ENCODE measurements at regions not wholly inside any gene's neighbourhood (a gene's known extent, or its start where the extent isn't known, plus 50 kb on each side); places are given as distances from the start of the nearest gene placed in this dataset.
A peak's percentile ranks its signal among the peaks of the same experiment; 100 is the strongest.

DNA sequence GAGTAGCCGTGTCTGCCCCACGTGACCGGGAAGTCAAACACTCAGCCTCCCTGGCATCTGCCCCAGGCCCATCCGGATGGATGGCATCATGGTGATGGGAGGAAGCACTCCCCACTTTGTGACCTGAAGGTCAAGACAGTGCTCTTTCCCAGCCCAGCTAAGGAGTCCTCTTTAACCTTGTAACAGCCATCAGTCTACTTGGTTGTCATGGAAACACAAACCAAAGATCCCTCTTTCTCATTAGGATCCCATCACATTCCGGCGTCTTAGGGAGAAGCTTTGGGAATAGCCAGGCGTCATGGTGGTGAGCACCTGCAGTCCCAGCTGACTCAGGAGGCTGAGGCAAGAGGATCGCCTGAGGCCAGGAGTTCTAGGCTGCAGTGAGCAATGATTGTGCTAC lies 90.9 kb upstream of the FOXC1 start:
- TF ChIP-seq POLR2A (IDR thresholded peaks at IDR 0.05), result no peak
- TF ChIP-seq, protein P1, sequence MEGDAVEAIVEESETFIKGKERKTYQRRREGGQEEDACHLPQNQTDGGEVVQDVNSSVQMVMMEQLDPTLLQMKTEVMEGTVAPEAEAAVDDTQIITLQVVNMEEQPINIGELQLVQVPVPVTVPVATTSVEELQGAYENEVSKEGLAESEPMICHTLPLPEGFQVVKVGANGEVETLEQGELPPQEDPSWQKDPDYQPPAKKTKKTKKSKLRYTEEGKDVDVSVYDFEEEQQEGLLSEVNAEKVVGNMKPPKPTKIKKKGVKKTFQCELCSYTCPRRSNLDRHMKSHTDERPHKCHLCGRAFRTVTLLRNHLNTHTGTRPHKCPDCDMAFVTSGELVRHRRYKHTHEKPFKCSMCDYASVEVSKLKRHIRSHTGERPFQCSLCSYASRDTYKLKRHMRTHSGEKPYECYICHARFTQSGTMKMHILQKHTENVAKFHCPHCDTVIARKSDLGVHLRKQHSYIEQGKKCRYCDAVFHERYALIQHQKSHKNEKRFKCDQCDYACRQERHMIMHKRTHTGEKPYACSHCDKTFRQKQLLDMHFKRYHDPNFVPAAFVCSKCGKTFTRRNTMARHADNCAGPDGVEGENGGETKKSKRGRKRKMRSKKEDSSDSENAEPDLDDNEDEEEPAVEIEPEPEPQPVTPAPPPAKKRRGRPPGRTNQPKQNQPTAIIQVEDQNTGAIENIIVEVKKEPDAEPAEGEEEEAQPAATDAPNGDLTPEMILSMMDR (IDR thresholded peaks at IDR 0.05), result no peak
- Histone ChIP-seq H3K36me3 (no peaks in the 10 kb centered on the region), H3K27ac (no peak overlapping the region), H3K4me3 (no peak overlapping the region), H3K4me1 (no peaks in the 10 kb centered on the region), H3K27me3 (no peaks in the 10 kb centered on the region), H3K9me3 (no peaks in the 10 kb centered on the region)
- ATAC-seq (no peak), DNase-seq (no peak)
- WGBS (ENCODE audit: insufficient coverage, low coverage, low lambda C conversion rate, missing lambda C conversion rate), result no CpG with 5 or more reads among the region's 8 CpGs
- intact Hi-C loops (cut with DNase I), result no loop called here

DNA sequence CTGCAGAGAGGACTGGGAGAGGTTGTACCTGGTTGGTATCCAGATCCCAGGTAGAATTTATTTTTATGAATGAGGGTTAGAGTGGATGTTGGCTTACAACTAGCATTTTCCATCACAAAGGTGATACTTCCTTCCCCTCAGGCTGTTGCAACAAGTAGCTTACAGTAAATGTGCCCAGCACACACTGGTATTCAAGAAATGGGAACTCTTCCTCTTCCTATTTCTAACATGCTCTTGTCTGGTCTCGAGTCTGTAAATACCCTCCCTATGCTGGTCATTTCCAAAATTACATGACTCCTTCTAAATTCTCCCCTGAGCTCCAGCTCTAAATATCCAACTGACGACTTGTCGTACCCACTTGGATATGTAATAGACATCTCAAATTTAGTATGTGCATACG lies 90.1 kb upstream of the FOXC1 start:
- H3K27me3 ChIP-seq, result no peaks in the 10 kb centered on the region
- H3K36me3 ChIP-seq, result no peaks in the 10 kb centered on the region
- ATAC-seq (no peak), DNase-seq (no peak)
- no peaks in the 10 kb centered on the region for H3K9me3 ChIP-seq
- TF ChIP-seq, protein P1 (IDR thresholded peaks at IDR 0.05), result no peak
- TF ChIP-seq POLR2A (IDR thresholded peaks at IDR 0.05), result no peak
- no peak overlapping the region for H3K27ac ChIP-seq
- WGBS (ENCODE audit: insufficient coverage, low coverage, low lambda C conversion rate, missing lambda C conversion rate), result 71% methylated on average over 3 of the region's 4 CpGs
- H3K4me1 ChIP-seq, result no peaks in the 10 kb centered on the region
- intact Hi-C loops (cut with DNase I), result no loop called here
- no peak overlapping the region for H3K4me3 ChIP-seq

- 54% methylated on average over 6 of the region's 7 CpGs for WGBS (ENCODE audit: insufficient coverage, low coverage, low lambda C conversion rate, missing lambda C conversion rate)
- H3K4me3 ChIP-seq, result no peak overlapping the region
- no peaks in the 10 kb centered on the region for H3K36me3 ChIP-seq
- intact Hi-C loops (cut with DNase I), result no loop called here
- no peaks in the 10 kb centered on the region for H3K4me1 ChIP-seq
- no peaks in the 10 kb centered on the region for H3K9me3 ChIP-seq
- TF ChIP-seq, protein P1 (IDR thresholded peaks at IDR 0.05), result no peak
- no peak for TF ChIP-seq POLR2A (IDR thresholded peaks at IDR 0.05)
- no peak for ATAC-seq
- H3K27me3 ChIP-seq, result no peaks in the 10 kb centered on the region
- no peak overlapping the region for H3K27ac ChIP-seq
- DNase-seq, result no peak
These were observed 86.9 kb upstream of the FOXC1 start for GRCh38 chr6:1522779-1523178.

- intact Hi-C loops (cut with DNase I), result no loop called here
- ATAC-seq (peak; percentile 77 to 92 (median 88)), DNase-seq (peak; percentile 55 to 78 (median 72))
- no peaks in the 10 kb centered on the region for H3K36me3 ChIP-seq
- H3K9me3 ChIP-seq, result no peaks in the 10 kb centered on the region
- H3K27ac ChIP-seq, result no peak overlapping the region
- no peak overlapping the region for H3K4me3 ChIP-seq
- no peaks in the 10 kb centered on the region for H3K4me1 ChIP-seq
- H3K27me3 ChIP-seq, result no peaks in the 10 kb centered on the region
- WGBS (ENCODE audit: insufficient coverage, low coverage, low lambda C conversion rate, missing lambda C conversion rate), result 11% methylated on average over 22 of the region's 37 CpGs
- no peak for TF ChIP-seq POLR2A (IDR thresholded peaks at IDR 0.05)
- TF ChIP-seq, protein P1 (IDR thresholded peaks at IDR 0.05), result peak in 3 of 4 donors; percentile 58 to 81 (median 69)
These were observed 85.7 kb upstream of the FOXC1 start for GRCh38 chr6:1524040-1524480.
